Nephron progenitor cell (in vitro differentiated cells): ENCODE measurements at regions not wholly inside any gene's neighbourhood (a gene's known extent, or its start where the extent isn't known, plus 50 kb on each side); places are given as distances from the start of the nearest gene placed in this dataset.

ENCODE experiments used
- DNase-seq: peaks from one replicate; pipeline ENCODE4 v3.0.0; 2021
- H3K27ac Mint-ChIP-seq: 2 replicates; pipeline ENCODE4 v1.8.0; 2021; ENCODE audit warnings: mild to moderate bottlenecking, moderate library complexity, mixed read lengths
- H3K27me3 Mint-ChIP-seq: 2 replicates; pipeline ENCODE4 v1.8.0; 2021; ENCODE audit warnings: mild to moderate bottlenecking, low read depth, mixed read lengths; ENCODE audit not compliant: poor library complexity
- H3K36me3 Mint-ChIP-seq: 2 replicates; pipeline ENCODE4 v1.8.0; 2021; ENCODE audit warnings: low read depth, mixed read lengths
- H3K4me1 Mint-ChIP-seq: 2 replicates; pipeline ENCODE4 v1.8.0; 2021; ENCODE audit warnings: mixed read lengths
- H3K4me3 Mint-ChIP-seq: 2 replicates; pipeline ENCODE4 v1.8.0; 2021; ENCODE audit warnings: mild to moderate bottlenecking, moderate library complexity, mixed read lengths
- H3K9me3 Mint-ChIP-seq: 2 replicates; pipeline ENCODE4 v1.8.0; 2021; ENCODE audit warnings: mild to moderate bottlenecking, moderate library complexity, mixed read lengths
- CTCF ChIP-seq: fragments of 200-600 bp; sonication (generic); IDR thresholded peaks from 2 replicates; pipeline ENCODE4 v1.5.0; 2021; ENCODE audit warnings: antibody characterized with exemption

- H3K9me3 Mint-ChIP-seq, result no peaks in the 10 kb centered on the region
- H3K27me3 Mint-ChIP-seq, result no peaks in the 10 kb centered on the region
- no peak overlapping the region for H3K4me3 Mint-ChIP-seq
- no peak for DNase-seq
- no peaks in the 10 kb centered on the region for H3K4me1 Mint-ChIP-seq
- TF ChIP-seq CTCF, result no peak
- H3K36me3 Mint-ChIP-seq, result no peaks in the 10 kb centered on the region
- H3K27ac Mint-ChIP-seq, result no peak overlapping the region
These were observed 126.7 kb upstream of the BTG1 start for GRCh38 chr12:92272061-92272964.

DNA sequence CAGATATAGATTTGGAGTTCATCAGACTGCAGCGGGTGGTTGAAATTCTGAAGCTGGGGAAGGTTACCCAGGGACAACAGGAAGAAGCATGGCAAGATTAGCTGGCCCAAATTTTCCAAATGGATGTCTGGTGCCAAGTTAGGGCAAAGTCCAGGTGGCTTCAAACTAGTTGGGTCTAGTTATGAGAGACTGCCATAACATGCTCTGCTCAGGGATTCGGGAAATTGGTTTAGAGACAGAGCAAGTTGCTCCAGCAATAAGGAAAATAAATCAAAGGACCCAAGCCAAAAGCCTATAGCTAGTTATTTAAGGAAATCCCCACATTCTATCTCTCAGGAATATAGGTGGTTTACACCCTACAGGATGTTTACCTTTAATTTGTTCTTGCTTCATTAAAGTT lies 125.7 kb upstream of the BTG1 start:
- H3K36me3 Mint-ChIP-seq, result no peaks in the 10 kb centered on the region
- H3K27me3 Mint-ChIP-seq, result no peaks in the 10 kb centered on the region
- no peaks in the 10 kb centered on the region for H3K9me3 Mint-ChIP-seq
- no peak for DNase-seq
- H3K4me1 Mint-ChIP-seq, result no peaks in the 10 kb centered on the region
- H3K27ac Mint-ChIP-seq, result no peak overlapping the region
- H3K4me3 Mint-ChIP-seq, result no peak overlapping the region
- TF ChIP-seq CTCF, result no peak

- Mint-ChIP-seq H3K27me3 (no peaks in the 10 kb centered on the region), H3K4me1 (no peaks in the 10 kb centered on the region), H3K36me3 (no peaks in the 10 kb centered on the region), H3K9me3 (no peaks in the 10 kb centered on the region), H3K4me3 (no peak overlapping the region), H3K27ac (no peak overlapping the region)
- no peak for DNase-seq
- TF ChIP-seq CTCF, result no peak
These were observed 124.9 kb upstream of the BTG1 start for GRCh38 chr12:92270521-92270920.

GRCh38 chr12:92268946-92269345 lies 123.3 kb upstream of the BTG1 start:
- DNase-seq, result no peak

GRCh38 chr12:92261692-92262091 lies 116.0 kb upstream of the BTG1 start:
- TF ChIP-seq CTCF, result no peak
- H3K36me3 Mint-ChIP-seq, result no peaks in the 10 kb centered on the region
- no peak for DNase-seq
- no peak overlapping the region for H3K27ac Mint-ChIP-seq
- H3K4me1 Mint-ChIP-seq, result peaks cover 7% of the 10 kb centered on the region
- no peaks in the 10 kb centered on the region for H3K27me3 Mint-ChIP-seq
- H3K4me3 Mint-ChIP-seq, result no peak overlapping the region
- no peaks in the 10 kb centered on the region for H3K9me3 Mint-ChIP-seq

More at GRCh38 chr12:92268946-92269345, 123.3 kb upstream of the BTG1 start:
- Mint-ChIP-seq H3K4me1 (no peaks in the 10 kb centered on the region), H3K36me3 (no peaks in the 10 kb centered on the region), H3K27ac (no peak overlapping the region), H3K9me3 (no peaks in the 10 kb centered on the region), H3K4me3 (no peak overlapping the region), H3K27me3 (no peaks in the 10 kb centered on the region)
- no peak for TF ChIP-seq CTCF

- no peak for DNase-seq
- Mint-ChIP-seq H3K27me3 (no peaks in the 10 kb centered on the region), H3K27ac (no peak overlapping the region), H3K36me3 (no peaks in the 10 kb centered on the region), H3K4me1 (peaks cover 12% of the 10 kb centered on the region), H3K9me3 (no peaks in the 10 kb centered on the region), H3K4me3 (no peak overlapping the region)
- TF ChIP-seq CTCF, result no peak
These were observed 115.4 kb upstream of the BTG1 start for GRCh38 chr12:92261071-92261470.
